GM18517 (cell line): ENCODE measurements at regions not wholly inside any gene's neighbourhood (a gene's known extent, or its start where the extent isn't known, plus 50 kb on each side); places are given as distances from the start of the nearest gene placed in this dataset.
A peak's percentile ranks its signal among the peaks of the same experiment; 100 is the strongest.

Experiments used
- ATAC-seq: cut with Tn5 transposase; IDR thresholded peaks from one replicate; pipeline ENCODE4 v1.9.1; 2021; ENCODE audit warnings: mild to moderate bottlenecking, moderate library complexity; ENCODE audit not compliant: unreplicated experiment

DNA sequence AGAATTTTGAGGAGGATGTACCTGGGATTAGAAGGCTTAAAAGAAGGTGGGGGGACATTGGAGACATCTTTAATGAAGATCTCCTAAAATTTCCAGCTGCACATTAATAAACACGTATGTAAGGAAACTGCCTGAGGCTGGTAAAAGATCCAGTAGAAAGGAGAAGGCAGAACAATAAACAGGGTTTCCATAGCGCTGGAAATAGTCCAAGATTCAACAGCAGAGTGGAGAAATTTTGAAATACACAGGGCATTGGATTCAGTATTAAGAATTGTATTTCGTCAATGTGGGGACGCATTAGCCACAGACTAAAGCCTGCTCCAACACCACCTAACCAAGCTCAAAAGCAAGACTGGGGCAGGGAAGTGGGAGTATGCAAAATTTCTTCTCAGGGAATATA, 606.9 kb upstream of the NRXN1 start:
- ATAC-seq: no peak

DNA sequence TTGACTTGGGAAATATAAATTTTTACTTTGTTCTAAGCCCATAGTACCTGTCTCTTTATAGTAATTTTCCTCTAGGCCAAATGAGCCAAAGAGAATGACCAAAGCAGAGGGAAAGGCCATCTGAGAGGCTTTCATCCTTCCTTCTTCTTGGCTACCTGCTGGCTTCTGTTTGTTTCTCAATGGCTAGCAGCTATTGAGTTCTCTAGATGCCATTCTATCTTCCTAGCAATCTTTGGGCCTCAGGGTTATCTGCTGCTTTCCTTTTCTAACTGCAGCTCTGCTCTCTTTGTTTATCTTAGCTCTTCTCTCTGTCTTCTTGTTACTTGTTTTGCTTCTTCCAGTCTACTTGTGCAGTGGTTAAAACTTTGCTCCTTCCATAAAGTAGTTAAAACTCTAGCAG, 601.1 kb upstream of the NRXN1 start:
- ATAC-seq: no peak

DNA sequence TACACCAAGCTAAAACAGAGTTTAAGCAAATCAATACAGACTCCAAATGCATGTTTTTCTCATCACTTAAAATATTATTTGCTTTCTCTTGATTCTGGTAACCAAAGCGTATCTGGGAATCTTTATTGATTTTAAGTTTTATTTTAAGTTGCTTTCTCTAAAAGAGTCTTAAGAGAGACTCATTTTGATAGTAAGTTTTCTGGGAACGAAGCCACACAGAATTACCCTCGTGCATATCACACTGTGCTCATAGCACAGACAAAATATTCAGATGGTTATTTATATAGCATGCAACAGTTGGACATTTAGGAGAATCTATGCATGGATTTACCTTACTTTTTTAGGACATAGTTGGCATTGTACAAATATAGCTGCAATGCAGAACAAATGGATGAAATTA, 597.5 kb upstream of the NRXN1 start:
- no peak for ATAC-seq

DNA sequence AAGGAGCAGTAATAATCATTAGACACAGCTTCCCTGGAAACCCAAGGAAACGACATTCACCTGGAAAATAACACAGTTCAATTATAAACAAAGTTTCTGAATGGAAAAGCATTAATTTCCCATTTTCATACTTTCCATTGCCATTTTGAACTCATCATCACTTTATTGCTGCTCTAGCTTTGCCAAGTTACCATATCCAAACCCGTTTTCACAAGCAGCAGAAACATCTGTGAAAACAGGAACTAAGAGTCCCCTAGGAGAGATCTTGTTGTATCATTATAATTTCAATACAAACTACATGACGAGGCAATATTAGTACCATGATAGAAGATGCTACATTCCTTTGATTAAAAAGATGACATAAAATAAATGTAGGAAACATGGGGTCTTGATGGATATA, 597.0 kb upstream of the NRXN1 start:
- no peak for ATAC-seq

DNA sequence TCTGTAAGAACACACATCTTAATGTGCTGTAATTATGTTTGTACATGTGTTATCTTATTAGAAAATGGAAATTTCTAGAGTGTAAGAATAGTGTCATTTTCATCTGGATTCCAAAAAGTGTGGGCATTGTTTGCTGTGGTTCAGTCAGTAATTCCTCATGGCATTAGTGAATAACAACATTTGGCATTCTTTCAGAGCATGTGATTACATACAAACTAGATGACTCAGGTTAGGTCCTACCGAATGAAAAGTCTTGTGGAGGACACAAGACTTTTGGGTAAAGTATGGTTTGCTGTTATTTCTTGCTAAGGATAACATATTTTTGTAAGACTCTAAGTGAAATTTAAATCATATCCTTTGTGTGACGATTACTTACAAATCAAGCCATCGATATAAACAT, 593.1 kb upstream of the NRXN1 start:
- no peak for ATAC-seq

DNA sequence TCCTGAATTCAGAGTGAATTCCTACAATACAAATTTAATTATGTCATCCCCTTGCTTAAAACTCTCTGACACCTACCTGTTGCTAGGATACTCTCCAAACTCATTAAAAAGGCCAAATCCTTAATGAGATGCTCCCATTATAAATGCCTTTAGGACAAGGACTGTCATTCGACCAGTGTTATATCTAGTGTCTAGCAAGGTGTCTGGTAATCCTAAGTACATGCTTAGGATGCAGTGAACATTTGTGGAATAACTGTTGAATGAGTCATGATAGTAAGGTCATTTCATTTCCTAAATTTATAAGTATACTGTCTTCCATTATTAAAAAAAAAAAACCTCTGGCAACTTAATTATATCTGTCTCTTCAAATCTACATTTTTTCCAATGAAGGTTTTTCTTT, 588.9 kb upstream of the NRXN1 start:
- no peak for ATAC-seq

DNA sequence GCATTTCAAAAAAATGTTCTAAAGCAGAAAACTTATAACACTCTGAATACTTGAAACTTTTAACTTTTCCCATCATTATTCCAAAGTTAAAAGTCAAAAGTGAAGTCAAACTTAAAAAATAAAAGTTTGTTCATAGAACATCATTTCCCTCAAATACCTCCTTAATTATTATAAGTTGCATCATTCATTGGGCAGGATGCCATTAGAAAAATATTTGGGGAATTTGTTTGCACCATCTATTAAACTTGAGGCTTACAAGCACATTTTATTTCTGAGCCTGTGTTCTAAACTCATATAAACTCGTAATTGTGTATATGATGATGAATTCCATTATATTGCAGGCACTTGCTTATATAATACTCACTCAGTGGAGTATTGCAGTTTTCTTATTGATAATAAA, 588.0 kb upstream of the NRXN1 start:
- ATAC-seq: no peak

DNA sequence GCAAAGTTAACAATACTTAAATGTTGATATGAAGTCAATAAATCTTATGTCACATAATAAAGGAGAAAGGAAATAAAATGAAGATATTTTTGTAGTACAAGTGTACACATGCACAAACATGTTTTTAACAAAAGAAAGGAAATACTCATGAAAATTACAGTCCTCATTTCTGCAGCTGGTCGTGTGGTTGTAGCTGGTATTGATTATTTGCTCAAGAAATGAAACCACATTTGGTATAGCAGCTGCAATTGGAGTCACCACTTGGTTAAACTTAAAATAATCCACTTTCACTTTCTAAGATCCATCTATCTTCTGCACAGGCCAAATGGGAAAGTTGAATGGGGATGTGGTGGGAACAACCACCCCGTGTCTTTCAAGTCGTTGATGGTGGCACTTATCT, 580.5 kb upstream of the NRXN1 start:
- no peak for ATAC-seq

DNA sequence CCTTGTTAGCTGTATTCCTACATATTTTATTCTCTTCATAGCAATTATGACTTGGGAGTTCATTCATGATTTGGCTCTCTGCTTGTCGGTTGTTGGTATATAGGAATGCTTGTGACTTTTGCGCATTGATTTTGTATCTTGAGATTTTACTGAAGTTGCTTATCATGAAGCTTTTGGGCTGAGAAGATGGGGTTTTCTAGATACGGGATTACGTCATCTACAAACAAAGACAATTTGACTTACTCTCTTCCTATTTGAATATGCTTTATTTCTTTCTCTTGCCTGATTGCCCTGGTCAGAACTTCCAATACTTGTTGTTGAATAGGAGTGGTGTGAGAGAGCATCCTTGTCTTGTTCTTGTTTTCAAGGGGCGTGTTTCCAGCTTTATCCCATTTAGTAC, 569.8 kb upstream of the NRXN1 start:
- ATAC-seq: no peak

DNA sequence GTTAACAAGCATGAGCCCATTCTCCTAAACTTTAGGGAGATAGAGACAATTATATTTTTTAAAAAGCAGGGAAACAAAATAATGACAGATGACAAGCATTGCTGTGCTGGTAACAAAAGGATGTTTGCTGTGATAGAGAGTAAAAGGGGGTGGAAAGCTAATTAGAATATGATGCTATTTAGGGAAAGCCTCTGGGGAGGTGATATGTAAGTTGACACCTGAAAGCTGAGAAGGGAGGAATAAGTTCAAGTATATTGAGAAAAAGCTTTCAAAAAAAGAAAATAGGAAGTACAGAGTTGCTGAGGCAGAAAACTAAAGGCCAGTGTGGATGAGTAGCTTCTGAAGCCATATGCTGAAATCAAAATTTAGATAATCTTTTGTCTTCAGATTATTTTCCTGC, 565.2 kb upstream of the NRXN1 start:
- no peak for ATAC-seq

DNA sequence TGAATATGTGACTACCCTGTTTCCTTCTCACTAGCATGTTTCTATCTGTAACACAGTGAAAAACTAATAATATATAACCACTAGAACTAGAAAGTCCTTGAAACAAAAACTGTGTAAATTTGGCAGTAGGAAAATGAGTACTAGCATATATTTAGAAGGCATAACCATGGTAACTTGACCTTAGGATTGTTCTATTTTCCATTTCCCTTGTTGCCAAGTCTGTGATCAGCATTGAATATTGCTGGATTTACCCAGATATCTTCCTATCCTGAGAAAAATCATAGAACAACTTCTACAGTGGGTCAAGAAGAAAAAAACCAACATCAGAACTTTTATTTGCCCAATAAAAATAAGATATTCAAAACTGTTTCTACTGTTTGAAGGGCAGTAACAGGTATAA, 563.9 kb upstream of the NRXN1 start:
- ATAC-seq: no peak

DNA sequence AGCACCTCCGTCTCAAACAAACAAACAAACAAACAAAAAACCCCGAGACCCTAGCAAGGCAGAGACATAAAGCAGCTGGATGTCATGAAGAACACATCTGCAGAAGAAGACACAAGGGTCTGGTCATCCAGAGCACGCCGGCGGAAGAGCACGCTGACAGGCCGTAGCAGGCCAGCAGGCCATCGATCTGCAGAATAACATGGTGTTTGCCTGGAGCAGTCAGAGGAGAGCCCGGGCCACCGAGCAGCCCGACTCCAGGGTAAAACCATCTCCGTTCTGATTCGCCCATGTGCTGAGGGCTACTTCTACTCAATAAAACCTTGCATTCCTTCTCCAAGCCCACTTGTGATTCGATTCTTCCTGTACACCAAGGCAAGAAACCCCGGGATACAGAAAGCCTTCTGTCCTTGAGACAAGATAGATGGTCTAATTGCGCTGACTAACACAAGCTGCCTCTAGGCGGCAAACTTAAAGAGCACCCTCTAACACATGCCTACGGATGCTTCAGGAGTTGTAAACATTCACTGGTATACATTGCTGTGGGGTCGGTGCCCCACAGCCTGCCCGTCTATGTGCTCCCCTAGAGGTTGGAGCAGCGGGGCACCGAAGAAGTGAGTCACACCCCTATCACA, 549.8 kb upstream of the NRXN1 start:
- no peak for ATAC-seq

DNA sequence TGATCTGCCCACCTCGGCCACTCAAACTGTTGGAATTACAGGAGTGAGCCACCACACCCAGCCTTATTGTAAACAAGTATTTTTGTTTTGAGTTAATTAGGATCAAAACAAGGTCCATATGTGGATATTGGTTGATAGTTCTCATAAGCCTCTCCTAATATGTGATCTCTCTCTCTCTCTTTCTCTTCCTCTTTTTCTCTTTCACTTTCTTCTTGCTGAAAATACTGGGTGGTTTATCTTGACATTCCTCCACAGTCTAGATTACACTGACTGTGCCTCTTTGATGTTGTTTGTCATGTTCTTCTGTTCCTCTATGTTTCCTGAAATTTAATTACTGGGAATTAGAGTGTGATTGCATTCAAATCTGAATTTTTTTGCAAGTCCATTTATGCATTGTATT, 547.5 kb upstream of the NRXN1 start:
- no peak for ATAC-seq

DNA sequence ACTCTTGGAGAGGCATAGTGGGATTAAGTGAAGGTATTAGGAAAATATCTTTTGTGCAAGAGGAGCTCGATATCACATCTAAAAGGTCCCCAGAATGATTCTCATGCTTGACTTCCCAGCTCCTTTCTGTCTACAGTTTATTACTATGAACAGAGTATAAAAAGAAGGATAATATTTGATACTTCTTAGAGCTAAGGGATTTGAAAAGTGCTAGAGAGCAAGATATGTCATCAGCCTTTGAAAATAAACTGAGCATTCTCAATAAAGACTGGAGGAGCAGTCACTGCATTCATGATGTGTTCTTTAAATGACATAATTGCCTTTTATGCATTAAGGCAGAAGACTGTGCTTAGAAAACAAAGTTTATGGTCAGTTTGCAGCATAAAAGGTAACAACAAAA, 543.2 kb upstream of the NRXN1 start:
- no peak for ATAC-seq

DNA sequence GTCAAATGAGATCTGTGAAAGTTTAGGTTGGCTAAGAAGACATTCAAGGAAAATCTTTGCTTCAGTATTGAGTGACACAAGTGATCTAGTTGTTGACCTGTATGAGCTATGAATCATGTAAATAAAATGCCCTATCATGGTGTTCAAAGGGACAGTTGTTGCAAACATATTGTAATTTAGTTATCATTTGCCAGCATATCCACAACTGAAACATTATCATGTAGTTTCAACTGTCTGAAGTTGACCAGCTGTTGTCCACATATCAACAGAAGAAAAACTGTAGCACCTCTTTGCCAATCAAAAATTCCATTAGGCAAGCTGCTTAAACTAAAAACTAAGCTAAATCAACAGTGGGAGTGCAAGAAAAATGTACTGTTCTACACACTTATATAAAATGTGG, 527.1 kb upstream of the NRXN1 start:
- ATAC-seq: no peak

DNA sequence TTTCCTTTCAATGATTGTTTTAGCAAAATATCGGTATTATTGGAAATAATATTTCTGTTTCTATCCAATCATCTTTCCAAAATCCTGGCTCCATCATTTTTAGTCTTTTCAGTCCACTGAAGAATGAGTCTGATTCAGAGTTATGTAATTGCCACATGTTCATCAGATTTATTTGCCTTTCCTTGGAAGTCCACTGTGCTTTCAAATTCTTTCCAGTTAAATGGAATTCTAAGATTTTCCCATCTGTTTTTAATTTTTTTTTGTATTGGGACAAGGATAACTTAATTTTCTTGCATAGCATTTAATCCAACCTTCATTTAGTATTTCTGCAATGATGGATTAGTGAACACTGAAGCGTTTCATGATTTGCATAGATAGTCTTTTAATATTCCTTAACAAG, 521.5 kb upstream of the NRXN1 start:
- ATAC-seq: no peak

DNA sequence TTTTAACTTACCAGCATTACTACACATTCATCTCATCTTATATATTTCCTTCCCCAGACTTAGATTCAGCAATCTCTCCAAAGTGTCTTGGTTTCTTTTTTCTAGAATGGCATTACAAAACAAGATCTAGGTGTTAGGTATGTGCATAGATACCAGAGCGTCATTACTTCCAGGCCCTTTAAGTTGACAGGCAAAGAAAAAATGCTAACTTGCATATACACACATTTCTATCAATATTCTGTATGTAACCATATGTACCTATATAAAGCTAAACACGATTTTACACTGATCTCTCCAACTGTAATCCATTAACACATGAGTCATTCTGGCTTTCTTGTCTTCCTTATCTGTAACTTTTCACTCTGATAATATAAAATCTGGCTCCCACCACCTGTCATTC, 503.8 kb upstream of the NRXN1 start:
- ATAC-seq: no peak

DNA sequence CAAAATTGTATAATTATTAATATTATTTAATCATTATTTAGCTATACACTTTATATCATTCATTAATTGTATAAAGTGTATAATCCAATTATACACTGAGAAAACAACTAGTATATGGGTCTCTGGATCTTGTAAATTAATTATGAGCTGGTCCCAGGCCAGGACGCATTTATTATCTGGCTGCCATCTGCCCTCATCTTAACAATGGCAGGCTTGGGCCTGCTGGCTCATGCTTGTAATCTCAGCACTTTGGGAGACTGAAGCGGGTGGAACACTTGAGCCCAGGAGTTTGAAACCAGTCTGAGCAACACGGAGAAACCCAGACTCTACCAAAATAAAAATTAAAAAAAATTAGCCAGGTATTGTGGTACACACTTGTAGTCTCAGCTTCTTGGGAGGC, 502.2 kb upstream of the NRXN1 start:
- ATAC-seq: no peak

DNA sequence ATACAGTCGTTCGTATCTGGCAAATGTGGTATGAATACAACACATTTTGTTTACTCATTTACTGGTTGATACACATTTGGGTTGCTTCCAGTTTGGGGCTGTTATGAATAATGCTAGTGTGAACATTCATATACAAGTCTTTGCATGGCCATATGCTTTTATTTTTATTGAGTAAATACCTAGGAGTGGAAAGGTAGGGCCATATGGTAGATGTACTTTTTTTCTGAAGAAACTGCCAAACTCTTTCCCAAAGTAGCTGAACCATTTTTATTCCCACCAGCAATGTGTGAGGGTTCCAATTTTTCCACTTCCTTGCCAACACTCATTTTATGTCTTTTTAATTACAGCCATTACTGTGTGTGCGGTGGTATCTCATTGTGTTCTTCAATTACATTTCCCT, 496.2 kb upstream of the NRXN1 start:
- no peak for ATAC-seq

DNA sequence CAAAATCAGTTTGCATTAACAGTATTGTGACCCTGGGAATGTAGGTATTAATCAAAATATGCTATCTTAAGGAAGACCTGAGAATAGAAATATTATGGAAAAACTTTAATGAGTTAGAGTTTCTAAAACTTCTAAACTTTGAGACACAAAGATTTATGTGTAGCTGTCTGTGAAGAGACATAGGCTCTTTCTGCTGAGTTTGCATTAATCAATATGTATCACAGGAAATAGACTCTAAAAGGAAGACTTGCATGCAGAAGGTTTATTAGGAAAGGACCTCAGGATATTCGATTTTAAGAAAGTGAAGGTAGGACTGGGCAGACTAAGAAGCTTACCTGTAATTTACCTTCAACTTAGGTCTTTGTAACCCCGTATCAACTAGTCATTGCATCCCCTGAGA, 494.8 kb upstream of the NRXN1 start:
- no peak for ATAC-seq

DNA sequence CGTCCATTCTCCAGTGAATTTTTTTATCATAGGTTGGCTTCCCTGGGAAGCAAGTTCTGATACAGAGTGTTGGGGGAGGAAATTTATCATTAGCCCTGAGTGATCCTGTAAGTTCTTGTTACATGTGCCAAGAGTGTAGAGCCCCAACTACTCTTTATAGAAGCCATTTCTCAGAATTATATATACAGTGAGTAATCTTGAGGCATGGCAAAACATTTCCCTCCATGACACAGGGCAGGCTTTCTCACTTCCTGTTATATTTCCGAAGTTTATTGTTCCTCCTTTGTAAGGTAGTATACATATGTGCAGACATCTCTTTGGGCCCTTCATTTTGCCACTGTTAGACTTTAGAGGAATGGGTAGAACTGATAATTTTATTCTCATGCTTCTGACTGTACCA, 484.7 kb upstream of the NRXN1 start:
- no peak for ATAC-seq

DNA sequence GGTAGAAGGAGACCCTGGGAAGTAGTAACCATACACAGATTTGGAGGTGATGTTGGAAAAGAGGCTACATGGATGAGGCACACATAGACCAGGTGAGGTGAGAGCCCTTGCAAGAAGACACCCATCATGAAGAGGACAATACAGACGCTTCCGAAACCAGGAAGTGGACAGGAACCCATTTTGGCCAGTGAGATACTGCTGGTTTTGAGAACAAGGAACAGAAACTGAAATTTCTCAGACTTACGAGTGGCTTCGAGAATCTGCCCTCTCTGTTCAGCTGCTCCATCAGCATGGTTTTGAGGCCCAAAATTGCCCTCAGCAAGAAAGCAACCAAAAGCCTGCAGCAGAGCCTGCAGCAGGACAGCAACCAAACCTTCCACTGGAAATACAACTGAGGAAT, 479.1 kb upstream of the NRXN1 start:
- peak; percentile 79 for ATAC-seq

DNA sequence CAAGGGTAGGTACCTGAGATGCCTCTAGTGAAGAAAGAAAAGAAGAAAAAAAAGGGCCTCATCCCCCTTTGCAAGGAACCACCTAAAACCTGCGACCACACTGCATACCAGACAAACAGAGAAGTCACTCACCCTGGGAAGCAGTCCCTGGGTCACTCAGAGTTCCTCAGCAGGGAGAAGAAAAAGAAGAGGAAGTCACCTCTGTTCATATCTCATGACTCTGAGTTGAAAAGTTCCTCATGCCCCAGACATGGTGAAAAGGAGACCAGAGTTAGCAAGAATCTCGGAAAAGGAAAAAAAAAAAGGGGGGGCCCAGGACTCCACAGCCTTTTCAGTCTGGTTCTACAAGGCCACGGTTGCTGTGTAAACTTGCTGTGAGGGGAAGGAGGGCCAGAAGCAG, 478.4 kb upstream of the NRXN1 start:
- no peak for ATAC-seq

DNA sequence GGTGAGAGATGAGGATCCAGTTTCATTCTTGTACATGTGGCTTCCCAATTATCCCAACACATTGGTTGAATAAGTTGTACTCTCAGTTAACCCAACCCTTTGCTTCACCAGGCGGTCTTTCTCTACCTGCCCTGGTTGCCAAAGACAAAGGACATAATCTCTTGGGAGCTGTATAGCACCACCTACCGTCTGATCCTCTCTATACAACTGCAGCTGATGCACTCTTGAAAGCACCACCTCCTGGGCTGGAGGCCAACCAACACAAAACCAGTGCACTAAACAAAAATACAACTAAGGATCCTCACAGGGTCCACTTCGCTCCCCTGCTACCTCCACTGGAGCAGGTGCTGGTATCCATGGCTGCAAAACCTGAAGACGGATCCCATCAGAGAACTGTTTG, 473.6 kb upstream of the NRXN1 start:
- no peak for ATAC-seq
